ENCODE measurements at regions not wholly inside any gene's neighbourhood (a gene's known extent, or its start where the extent isn't known, plus 50 kb on each side); places are given as distances from the start of the nearest gene placed in this dataset.

DNA sequence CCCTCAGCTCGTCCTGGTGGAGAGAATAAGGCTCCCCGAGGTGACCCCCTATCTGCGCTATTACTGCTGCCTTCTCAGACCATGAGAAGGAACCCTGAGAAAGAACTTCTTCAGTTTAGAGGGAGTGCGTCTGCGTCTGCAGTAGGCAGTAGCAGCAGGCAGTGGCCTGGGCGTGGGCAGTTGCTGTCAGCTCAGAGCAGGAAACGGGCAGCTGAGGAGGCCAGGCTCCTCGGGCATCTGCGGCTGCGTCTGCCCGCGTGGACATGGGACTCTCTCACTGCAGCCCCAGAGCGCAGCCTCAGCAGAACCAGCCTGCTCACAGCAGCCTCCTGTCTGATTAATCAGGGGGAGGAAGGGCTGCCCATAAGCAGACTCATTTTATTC, 49.8 kb upstream of the FCN1 start:
- no peak for DNase-seq

GRCh38 chr9:134968011-134968822, 50.5 kb upstream of the FCN1 start:
- peak; percentile 7 for DNase-seq

- DNase-seq, result no peak
Observed at GRCh38 chr9:134968823-134969090, 51.0 kb upstream of the FCN1 start.

GRCh38 chr9:134969156-134970045, 51.7 kb upstream of the FCN1 start:
- no peak for DNase-seq

GRCh38 chr9:134970198-134970597, 52.5 kb upstream of the FCN1 start:
- no peak for DNase-seq

GRCh38 chr9:134970719-134971118, 53.0 kb upstream of the FCN1 start:
- DNase-seq, result no peak

DNA sequence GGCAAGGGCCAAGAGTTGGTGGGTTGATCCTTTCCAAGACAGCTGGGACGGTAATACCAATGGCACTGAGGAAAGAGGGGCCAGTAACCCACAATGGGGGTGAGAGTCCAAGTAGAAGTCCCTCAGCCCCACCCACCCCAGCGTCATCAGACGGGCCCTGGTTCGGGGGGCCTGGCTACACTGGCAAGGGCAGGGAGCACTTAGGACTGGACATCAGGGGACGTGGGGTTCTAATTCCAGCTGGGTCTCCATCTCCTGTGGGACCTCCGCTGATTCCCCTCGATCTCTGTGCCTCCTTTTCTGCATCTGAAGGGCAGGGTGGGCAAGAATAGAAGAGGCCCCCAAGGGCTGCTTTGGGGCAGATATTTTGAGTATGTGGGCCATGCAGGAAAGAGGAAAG, 53.5 kb upstream of the FCN1 start:
- DNase-seq, result no peak

DNA sequence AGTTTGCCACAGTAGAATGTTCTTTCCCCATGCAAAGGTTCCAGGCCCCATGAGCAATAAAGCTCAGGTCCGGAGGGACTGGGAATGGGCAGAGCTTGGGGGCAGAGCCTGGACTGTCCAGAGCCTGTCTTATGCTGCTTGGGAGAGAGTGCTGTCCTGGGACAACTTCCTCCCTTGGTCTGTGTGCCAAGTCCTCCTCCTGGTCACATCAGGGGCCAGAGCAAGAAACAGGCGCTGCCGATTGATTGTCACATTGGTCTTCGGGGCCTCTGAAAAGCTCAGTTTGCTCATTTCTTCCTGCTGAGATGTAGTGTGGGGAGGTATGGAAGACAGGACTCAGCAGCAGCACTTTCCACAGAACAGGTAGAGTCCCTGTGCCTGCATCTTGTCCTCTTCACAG, 54.0 kb upstream of the FCN1 start:
- DNase-seq, result no peak

DNA sequence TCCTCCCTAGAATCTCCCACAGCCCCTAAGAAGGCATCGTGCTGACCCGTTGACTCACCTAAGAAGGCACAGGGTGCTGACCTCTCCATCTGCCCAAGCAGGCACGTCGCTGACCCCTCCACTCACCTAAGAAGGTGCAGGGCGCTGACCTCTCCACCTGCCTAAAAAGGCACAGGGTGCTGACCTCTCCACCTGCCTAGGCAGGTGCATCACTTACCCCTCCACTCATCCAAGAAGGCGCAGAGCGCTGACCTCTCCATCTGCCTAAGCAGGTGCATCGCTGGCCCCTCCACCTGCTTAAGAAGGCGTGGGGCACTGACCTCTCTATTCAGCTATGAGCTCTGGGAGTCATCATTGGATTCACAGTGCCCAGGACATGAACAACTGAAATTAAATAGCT, 54.4 kb upstream of the FCN1 start:
- no peak for DNase-seq

DNA sequence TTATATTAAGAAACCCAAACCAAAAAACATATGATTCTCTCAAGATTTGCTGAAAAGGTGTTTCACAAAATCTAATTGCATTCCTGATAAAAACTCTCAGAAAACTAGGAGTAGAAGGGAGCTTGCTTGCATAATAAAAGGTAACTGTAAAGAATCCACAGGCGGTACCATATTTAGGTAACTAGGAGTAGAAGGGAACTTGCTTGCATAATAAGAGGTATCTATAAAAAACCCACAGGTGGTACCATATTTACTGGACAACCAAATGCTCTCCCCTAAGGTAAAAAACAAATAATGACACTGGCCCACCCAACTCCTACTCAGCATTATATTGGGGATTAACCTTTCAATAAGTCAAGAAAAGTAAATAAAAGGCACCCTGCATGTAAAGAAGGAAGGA, 57.5 kb upstream of the FCN1 start:
- DNase-seq, result no peak

GRCh38 chr9:134976403-134976802, 58.7 kb upstream of the FCN1 start:
- DNase-seq, result no peak

- DNase-seq, result no peak
Observed at GRCh38 chr9:134978272-134978671, 60.6 kb upstream of the FCN1 start.

- no peak for DNase-seq
Observed at GRCh38 chr9:134980516-134980915, 62.8 kb upstream of the FCN1 start.

- DNase-seq, result no peak
Observed at GRCh38 chr9:134980991-134981390, 63.3 kb upstream of the FCN1 start.

GRCh38 chr9:134981829-134982228, 64.1 kb upstream of the FCN1 start:
- DNase-seq, result no peak

GRCh38 chr9:134982311-134982710, 64.6 kb upstream of the FCN1 start:
- no peak for DNase-seq

- no peak for DNase-seq
Observed at GRCh38 chr9:134983074-134983473, 65.4 kb upstream of the FCN1 start.

GRCh38 chr9:134983506-134984371, 66.0 kb upstream of the FCN1 start:
- DNase-seq, result no peak

DNA sequence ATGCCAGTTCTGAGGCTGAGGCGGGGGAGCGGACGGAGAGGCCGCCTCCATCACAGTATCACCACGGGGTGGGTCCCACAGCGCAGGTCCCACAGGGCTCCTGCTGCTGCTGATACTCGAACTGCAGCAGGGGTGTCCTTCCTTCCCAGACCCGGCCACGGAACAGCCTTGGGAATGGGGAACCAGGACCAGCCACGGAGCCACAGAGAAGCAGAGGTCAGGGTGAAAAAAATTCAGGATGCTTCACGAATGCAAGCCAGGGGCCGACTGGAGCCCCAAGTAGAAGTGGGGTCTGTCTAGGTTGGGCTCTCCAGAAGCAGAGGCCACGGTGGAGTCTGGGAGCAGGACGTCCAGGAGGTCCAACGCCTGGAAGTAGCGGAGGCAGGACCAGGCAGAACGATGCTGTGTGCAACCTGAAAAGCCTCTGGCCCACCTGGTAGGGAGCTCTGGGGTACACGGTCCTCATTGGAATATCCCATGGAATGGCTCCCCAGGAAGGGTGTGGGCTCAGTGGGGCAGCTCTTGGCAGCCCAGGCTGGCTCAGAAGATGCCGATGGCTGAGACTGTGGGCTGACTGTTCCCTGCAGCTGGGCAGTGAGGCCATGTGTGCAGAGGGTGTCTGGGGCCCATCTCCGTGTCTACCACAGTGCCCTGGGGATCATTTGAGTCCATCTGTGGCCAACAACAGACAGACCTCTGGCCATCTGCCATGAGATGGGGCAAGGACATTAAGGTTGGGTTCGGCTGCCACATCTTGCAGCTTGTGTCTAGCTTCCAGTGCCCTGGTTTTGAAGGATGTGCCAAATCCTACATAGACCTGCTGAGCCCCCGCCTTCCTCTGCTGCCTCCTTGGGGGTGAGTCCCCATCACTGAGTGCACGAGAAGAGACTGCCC, 66.9 kb upstream of the FCN1 start:
- DNase-seq, result no peak

DNA sequence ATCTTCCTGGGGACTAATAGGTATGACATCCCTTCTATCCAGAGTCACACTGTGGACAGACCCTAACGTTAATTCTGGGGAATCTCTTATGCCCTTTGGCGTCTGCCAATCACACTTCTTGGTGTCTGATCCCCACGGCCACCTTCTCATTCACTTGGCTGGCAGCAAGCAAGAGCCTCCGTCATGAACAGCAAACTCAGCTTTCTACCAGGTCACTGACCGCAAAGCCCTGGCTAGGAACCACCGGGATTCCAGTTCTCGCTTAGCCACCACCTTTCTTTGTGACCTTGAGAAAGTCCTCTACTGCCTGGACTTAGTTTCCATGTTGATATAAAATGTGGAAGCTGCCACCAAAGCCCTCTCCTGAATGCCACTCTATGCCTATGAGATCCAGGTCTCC, 67.7 kb upstream of the FCN1 start:
- DNase-seq, result no peak

DNA sequence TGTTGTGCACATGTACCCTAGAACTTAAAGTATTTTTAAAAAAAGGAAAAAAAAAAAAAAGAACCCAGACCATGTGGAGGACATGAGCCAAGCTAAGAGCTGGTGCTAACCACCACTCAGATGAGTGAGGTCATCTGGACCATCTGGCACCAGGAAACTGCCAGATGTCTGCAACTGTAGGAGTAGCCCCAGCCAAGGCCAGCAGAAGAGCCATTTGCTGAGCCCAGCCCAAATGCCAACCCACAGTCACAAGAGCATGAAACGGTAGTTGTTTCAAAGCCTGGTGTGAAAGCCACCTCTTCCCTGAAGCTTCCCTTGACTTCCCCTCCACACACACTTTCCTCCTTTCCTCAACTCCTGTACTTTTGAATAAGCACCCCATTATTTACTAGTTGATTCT, 69.2 kb upstream of the FCN1 start:
- DNase-seq, result no peak

DNA sequence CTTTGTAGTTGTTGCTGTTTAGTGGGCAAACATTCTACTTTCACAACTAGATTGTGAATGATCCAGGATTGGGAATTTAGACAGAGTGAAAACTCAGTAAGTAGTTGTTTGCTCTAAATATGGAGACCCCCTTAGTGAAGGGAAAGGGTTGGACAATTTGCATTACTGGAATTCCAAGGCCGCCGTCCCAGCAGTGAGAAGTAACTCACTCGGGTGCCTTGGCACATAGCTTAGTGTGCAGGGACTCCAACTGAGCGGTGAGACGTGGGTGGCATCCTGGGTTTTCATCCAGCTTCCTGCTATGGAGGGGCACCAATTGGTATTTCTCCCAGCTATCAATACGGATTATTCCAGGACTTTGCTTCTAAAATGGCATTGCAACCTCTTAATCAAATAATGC, 69.7 kb upstream of the FCN1 start:
- no peak for DNase-seq

Measured in NCI-H2227 treated with DMSO at 0.1 percent for 48 hours (cell line).